Lower leg skin (tissue), 3 donors: ENCODE measurements at regions not wholly inside any gene's neighbourhood (a gene's known extent, or its start where the extent isn't known, plus 50 kb on each side); places are given as distances from the start of the nearest gene placed in this dataset.

ENCODE experiments used
- CTCF ChIP-seq, 3 donors: fragments of 450-650 bp; IDR thresholded peaks; one replicate each; pipeline ENCODE4 v1.5.1; 2016; ENCODE audit warnings: antibody characterized with exemption in 3 of 3, mild to moderate bottlenecking in 3 of 3, moderate library complexity in 2 of 3
- POLR2A ChIP-seq, 2 donors: fragments of 450-650 bp; IDR thresholded peaks; one replicate each; pipeline ENCODE4 v1.6.1; 2016 to 2017; ENCODE audit warnings: antibody characterized with exemption in 2 of 2, mild to moderate bottlenecking in 1 of 2, moderate library complexity in 1 of 2

GRCh38 chr6:17225767-17226630 is 55.2 kb upstream of the RBM24 start:
- TF ChIP-seq POLR2A (IDR thresholded peaks at IDR 0.05) (no peak), CTCF (IDR thresholded peaks at IDR 0.05) (no peak)
